NCI-H2196 treated with DMSO at 0.1 percent for 48 hours (cell line): ENCODE measurements at regions not wholly inside any gene's neighbourhood (a gene's known extent, or its start where the extent isn't known, plus 50 kb on each side); places are given as distances from the start of the nearest gene placed in this dataset.

Source experiments
- DNase-seq: peaks from one replicate; lab custom pipeline; 2025; ENCODE audit not compliant: unreplicated experiment; lab: John Stamatoyannopoulos, UW

GRCh38 chr2:136195226-136195625 lies 77.3 kb upstream of the CXCR4 start:
- DNase-seq, result no peak

GRCh38 chr2:136191041-136191440 lies 73.1 kb upstream of the CXCR4 start:
- no peak for DNase-seq

GRCh38 chr2:136189221-136189782 lies 71.4 kb upstream of the CXCR4 start:
- no peak for DNase-seq

- DNase-seq, result no peak
Observed at GRCh38 chr2:136188086-136188485, 70.1 kb upstream of the CXCR4 start.

- DNase-seq, result no peak
Observed at GRCh38 chr2:136185981-136186776, 68.2 kb upstream of the CXCR4 start.

GRCh38 chr2:136183097-136183496 lies 65.1 kb upstream of the CXCR4 start:
- DNase-seq, result no peak

GRCh38 chr2:136182315-136182714 lies 64.4 kb upstream of the CXCR4 start:
- no peak for DNase-seq

GRCh38 chr2:136179602-136179975 lies 61.6 kb upstream of the CXCR4 start:
- DNase-seq, result no peak

GRCh38 chr2:136178941-136179601 lies 61.1 kb upstream of the CXCR4 start:
- no peak for DNase-seq

- no peak for DNase-seq
Observed at GRCh38 chr2:136175868-136176267, 57.9 kb upstream of the CXCR4 start.

- DNase-seq, result no peak
Observed at GRCh38 chr2:136175466-136175865, 57.5 kb upstream of the CXCR4 start.

GRCh38 chr2:136173126-136173525 lies 55.2 kb upstream of the CXCR4 start:
- DNase-seq, result no peak

GRCh38 chr2:136171223-136171622 lies 53.3 kb upstream of the CXCR4 start:
- no peak for DNase-seq

- no peak for DNase-seq
Observed at GRCh38 chr2:136168720-136169119, 50.8 kb upstream of the CXCR4 start.

GRCh38 chr2:136167721-136168475 lies 49.9 kb upstream of the CXCR4 start:
- no peak for DNase-seq
